ENCODE measurements at regions not wholly inside any gene's neighbourhood (a gene's known extent, or its start where the extent isn't known, plus 50 kb on each side); places are given as distances from the start of the nearest gene placed in this dataset.

GRCh38 chrX:104400387-104400786 lies 145.7 kb upstream of the ESX1 start:
- no peak for TF ChIP-seq POLR2A (IDR thresholded peaks at IDR 0.05)
- TF ChIP-seq, protein P1, sequence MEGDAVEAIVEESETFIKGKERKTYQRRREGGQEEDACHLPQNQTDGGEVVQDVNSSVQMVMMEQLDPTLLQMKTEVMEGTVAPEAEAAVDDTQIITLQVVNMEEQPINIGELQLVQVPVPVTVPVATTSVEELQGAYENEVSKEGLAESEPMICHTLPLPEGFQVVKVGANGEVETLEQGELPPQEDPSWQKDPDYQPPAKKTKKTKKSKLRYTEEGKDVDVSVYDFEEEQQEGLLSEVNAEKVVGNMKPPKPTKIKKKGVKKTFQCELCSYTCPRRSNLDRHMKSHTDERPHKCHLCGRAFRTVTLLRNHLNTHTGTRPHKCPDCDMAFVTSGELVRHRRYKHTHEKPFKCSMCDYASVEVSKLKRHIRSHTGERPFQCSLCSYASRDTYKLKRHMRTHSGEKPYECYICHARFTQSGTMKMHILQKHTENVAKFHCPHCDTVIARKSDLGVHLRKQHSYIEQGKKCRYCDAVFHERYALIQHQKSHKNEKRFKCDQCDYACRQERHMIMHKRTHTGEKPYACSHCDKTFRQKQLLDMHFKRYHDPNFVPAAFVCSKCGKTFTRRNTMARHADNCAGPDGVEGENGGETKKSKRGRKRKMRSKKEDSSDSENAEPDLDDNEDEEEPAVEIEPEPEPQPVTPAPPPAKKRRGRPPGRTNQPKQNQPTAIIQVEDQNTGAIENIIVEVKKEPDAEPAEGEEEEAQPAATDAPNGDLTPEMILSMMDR (IDR thresholded peaks at IDR 0.05), result no peak

Measured in Peyer's patch (tissue), 4 donors.